Neural progenitor cell (in vitro differentiated cells): ENCODE measurements at regions not wholly inside any gene's neighbourhood (a gene's known extent, or its start where the extent isn't known, plus 50 kb on each side); places are given as distances from the start of the nearest gene placed in this dataset.

Source experiments
- EZH2 ChIP-seq: fragments of 200-600 bp; sonication (generic); IDR thresholded peaks from 2 replicates; pipeline ENCODE4 v1.6.1; 2017; ENCODE audit warnings: antibody characterized with exemption, mild to moderate bottlenecking, moderate library complexity
- EZH2phosphoT487 ChIP-seq: fragments of 200-600 bp; sonication (generic); IDR thresholded peaks from 2 replicates; pipeline ENCODE4 v1.6.1; 2017; ENCODE audit warnings: antibody characterized with exemption
- TF ChIP-seq, protein P1 (sequence below): fragments of 200-600 bp; sonication (generic); IDR thresholded peaks from 2 replicates; pipeline ENCODE4 v1.5.1; 2017; ENCODE audit warnings: antibody characterized with exemption, mild to moderate bottlenecking

DNA sequence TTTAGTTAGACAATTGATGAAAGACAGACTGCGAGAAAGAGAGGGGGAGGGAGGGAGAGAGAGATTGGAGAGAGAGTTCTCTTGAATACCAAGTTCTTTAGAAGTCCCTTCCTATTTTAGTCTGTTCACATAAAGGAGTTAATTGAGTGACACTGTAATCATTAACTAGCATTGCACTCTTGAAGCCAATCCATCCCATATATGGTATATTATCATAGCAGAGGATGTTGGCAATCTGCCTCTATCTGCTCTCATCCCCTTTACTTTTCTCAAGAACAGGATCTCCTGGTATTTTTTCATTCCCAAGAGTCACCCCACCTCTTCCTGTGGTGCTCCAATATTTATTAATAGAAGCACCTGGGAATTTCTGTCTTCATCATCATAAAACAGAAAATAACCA is 959.6 kb upstream of the NDST4 start:
- TF ChIP-seq, protein P1, sequence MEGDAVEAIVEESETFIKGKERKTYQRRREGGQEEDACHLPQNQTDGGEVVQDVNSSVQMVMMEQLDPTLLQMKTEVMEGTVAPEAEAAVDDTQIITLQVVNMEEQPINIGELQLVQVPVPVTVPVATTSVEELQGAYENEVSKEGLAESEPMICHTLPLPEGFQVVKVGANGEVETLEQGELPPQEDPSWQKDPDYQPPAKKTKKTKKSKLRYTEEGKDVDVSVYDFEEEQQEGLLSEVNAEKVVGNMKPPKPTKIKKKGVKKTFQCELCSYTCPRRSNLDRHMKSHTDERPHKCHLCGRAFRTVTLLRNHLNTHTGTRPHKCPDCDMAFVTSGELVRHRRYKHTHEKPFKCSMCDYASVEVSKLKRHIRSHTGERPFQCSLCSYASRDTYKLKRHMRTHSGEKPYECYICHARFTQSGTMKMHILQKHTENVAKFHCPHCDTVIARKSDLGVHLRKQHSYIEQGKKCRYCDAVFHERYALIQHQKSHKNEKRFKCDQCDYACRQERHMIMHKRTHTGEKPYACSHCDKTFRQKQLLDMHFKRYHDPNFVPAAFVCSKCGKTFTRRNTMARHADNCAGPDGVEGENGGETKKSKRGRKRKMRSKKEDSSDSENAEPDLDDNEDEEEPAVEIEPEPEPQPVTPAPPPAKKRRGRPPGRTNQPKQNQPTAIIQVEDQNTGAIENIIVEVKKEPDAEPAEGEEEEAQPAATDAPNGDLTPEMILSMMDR, result no peak
- TF ChIP-seq EZH2 (no peak), EZH2phosphoT487 (no peak)
